ENCODE measurements at regions not wholly inside any gene's neighbourhood (a gene's known extent, or its start where the extent isn't known, plus 50 kb on each side); places are given as distances from the start of the nearest gene placed in this dataset.

GRCh38 chr5:89313044-89313443 is 430.1 kb upstream of the MEF2C start:
- TF ChIP-seq, protein P1, sequence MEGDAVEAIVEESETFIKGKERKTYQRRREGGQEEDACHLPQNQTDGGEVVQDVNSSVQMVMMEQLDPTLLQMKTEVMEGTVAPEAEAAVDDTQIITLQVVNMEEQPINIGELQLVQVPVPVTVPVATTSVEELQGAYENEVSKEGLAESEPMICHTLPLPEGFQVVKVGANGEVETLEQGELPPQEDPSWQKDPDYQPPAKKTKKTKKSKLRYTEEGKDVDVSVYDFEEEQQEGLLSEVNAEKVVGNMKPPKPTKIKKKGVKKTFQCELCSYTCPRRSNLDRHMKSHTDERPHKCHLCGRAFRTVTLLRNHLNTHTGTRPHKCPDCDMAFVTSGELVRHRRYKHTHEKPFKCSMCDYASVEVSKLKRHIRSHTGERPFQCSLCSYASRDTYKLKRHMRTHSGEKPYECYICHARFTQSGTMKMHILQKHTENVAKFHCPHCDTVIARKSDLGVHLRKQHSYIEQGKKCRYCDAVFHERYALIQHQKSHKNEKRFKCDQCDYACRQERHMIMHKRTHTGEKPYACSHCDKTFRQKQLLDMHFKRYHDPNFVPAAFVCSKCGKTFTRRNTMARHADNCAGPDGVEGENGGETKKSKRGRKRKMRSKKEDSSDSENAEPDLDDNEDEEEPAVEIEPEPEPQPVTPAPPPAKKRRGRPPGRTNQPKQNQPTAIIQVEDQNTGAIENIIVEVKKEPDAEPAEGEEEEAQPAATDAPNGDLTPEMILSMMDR (conservative IDR thresholded peaks at IDR 0.05; ENCODE audit: low read length) = no peak
- TF ChIP-seq EZH2phosphoT487 (IDR thresholded peaks at IDR 0.05; ENCODE audit: borderline replicate concordance, low read depth, low read length) = no peak

Data from OCI-LY7 (cell line).